H1 (cell line): ENCODE measurements at regions not wholly inside any gene's neighbourhood (a gene's known extent, or its start where the extent isn't known, plus 50 kb on each side); places are given as distances from the start of the nearest gene placed in this dataset.

Source experiments
- CEBPB ChIP-seq: IDR thresholded peaks from 2 replicates; pipeline ENCODE4 v1.6.1; 2012; ENCODE audit warnings: low read depth, low read length
- CREB1 ChIP-seq: IDR thresholded peaks from 2 replicates; pipeline ENCODE4 v1.6.1; 2012; ENCODE audit warnings: inconsistent platforms
- EGR1 ChIP-seq: IDR thresholded peaks from 2 replicates; pipeline ENCODE4 v1.6.1; 2011; ENCODE audit warnings: low read depth, low read length, borderline replicate concordance
- POLR2AphosphoS5 ChIP-seq: IDR thresholded peaks from 2 replicates; pipeline ENCODE4 v1.6.1; 2011; ENCODE audit warnings: low read depth, low read length
- SIX5 ChIP-seq: IDR thresholded peaks from 2 replicates; pipeline ENCODE4 v1.6.1; 2011; ENCODE audit warnings: mild to moderate bottlenecking, low read depth, low read length
- SP2 ChIP-seq: IDR thresholded peaks from 2 replicates; pipeline ENCODE4 v1.6.1; 2012; ENCODE audit warnings: mild to moderate bottlenecking, low read length, inconsistent platforms
- TF ChIP-seq, protein P1 (sequence below), 3 experiments: IDR thresholded peaks; 1 replicate in 2 of 3; 2 replicates in 1 of 3; pipeline versions ENCODE4 v1.5.1 to v1.6.1; 2011; ENCODE audit warnings: low read length in 3 of 3, mild to moderate bottlenecking in 3 of 3, inconsistent platforms in 2 of 3, low read depth in 1 of 3, moderate library complexity in 1 of 3; ENCODE audit not compliant: insufficient read depth in 1 of 3; ENCODE audit errors: control extremely low read depth in 1 of 3

DNA sequence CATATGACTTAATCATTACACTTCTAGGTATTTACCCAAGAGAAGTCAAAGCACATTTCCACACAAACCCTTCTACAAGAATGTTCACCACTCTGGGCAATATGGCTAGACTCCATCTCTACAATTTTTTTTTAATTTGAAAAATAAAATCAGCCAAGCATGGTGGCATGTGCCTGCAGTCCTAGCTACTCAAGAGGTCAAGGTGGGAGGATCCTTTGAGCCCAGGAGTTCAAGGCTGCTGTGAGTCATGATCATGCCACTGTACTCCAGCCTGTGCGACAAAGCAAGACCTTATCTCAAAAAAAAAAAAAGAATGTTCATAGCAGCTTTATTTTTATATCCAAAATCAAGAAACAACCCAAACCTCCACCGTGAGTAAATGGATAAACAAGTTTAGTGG, 70.3 kb upstream of the MBNL3 start (continued):
- TF ChIP-seq, protein P1, sequence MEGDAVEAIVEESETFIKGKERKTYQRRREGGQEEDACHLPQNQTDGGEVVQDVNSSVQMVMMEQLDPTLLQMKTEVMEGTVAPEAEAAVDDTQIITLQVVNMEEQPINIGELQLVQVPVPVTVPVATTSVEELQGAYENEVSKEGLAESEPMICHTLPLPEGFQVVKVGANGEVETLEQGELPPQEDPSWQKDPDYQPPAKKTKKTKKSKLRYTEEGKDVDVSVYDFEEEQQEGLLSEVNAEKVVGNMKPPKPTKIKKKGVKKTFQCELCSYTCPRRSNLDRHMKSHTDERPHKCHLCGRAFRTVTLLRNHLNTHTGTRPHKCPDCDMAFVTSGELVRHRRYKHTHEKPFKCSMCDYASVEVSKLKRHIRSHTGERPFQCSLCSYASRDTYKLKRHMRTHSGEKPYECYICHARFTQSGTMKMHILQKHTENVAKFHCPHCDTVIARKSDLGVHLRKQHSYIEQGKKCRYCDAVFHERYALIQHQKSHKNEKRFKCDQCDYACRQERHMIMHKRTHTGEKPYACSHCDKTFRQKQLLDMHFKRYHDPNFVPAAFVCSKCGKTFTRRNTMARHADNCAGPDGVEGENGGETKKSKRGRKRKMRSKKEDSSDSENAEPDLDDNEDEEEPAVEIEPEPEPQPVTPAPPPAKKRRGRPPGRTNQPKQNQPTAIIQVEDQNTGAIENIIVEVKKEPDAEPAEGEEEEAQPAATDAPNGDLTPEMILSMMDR (IDR thresholded peaks at IDR 0.05; ENCODE audit: control extremely low read depth in 1 of 3, insufficient read depth in 1 of 3, low read depth in 1 of 3, low read length in 3 of 3) = no peak
- TF ChIP-seq SP2 (no peak), EGR1 (no peak), SIX5 (no peak), CREB1 (no peak), CEBPB (no peak), POLR2AphosphoS5 (no peak)
